ENCODE measurements at regions not wholly inside any gene's neighbourhood (a gene's known extent, or its start where the extent isn't known, plus 50 kb on each side); places are given as distances from the start of the nearest gene placed in this dataset.

- no peak overlapping the region for H3K4me3 ChIP-seq
Observed at GRCh38 chr10:130432271-130432670, 296.1 kb downstream of the GLRX3 start.

DNA sequence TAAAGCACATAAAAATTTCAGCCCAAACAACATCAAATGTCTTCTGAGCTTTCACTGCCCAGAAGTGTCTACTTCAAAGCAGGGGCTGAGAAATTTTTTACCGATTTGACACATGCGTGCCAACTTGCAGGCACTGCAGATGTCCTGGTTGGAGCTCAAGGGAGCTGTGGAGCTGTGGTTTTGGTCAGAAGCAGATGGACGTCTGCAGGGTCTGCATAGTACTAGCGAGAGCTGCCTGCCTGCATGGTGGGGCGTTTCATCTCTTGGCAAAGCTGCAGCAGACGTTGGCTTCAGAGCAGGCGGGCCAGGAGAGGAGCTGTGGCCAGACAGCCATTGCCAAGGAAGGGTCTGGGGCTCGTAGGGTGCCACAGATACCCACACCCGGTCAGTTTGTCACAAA is 296.7 kb downstream of the GLRX3 start:
- no peak for TF ChIP-seq POLR2A (IDR thresholded peaks at IDR 0.05)
- TF ChIP-seq, protein P1, sequence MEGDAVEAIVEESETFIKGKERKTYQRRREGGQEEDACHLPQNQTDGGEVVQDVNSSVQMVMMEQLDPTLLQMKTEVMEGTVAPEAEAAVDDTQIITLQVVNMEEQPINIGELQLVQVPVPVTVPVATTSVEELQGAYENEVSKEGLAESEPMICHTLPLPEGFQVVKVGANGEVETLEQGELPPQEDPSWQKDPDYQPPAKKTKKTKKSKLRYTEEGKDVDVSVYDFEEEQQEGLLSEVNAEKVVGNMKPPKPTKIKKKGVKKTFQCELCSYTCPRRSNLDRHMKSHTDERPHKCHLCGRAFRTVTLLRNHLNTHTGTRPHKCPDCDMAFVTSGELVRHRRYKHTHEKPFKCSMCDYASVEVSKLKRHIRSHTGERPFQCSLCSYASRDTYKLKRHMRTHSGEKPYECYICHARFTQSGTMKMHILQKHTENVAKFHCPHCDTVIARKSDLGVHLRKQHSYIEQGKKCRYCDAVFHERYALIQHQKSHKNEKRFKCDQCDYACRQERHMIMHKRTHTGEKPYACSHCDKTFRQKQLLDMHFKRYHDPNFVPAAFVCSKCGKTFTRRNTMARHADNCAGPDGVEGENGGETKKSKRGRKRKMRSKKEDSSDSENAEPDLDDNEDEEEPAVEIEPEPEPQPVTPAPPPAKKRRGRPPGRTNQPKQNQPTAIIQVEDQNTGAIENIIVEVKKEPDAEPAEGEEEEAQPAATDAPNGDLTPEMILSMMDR (IDR thresholded peaks at IDR 0.05) = no peak
- DNase-seq = no peak
- no peaks in the 10 kb centered on the region for H3K36me3 ChIP-seq
- no peak overlapping the region for H3K27ac ChIP-seq
- no peaks in the 10 kb centered on the region for H3K27me3 ChIP-seq
- no peak overlapping the region for H3K4me3 ChIP-seq
- intact Hi-C loops (cut with DNase I; ENCODE audit: low total_unique reads) = no loop called here
- no peaks in the 10 kb centered on the region for H3K9me3 ChIP-seq
- H3K4me1 ChIP-seq = no peaks in the 10 kb centered on the region

More at GRCh38 chr10:130432271-130432670, 296.1 kb downstream of the GLRX3 start:
- Histone ChIP-seq H3K27me3 (no peaks in the 10 kb centered on the region), H3K4me1 (no peaks in the 10 kb centered on the region), H3K9me3 (no peaks in the 10 kb centered on the region), H3K36me3 (no peaks in the 10 kb centered on the region), H3K27ac (no peak overlapping the region)
- TF ChIP-seq, protein P1 (IDR thresholded peaks at IDR 0.05) = no peak
- no peak for TF ChIP-seq POLR2A (IDR thresholded peaks at IDR 0.05)
- intact Hi-C loops (cut with DNase I; ENCODE audit: low total_unique reads) = no loop called here
- no peak for DNase-seq

DNA sequence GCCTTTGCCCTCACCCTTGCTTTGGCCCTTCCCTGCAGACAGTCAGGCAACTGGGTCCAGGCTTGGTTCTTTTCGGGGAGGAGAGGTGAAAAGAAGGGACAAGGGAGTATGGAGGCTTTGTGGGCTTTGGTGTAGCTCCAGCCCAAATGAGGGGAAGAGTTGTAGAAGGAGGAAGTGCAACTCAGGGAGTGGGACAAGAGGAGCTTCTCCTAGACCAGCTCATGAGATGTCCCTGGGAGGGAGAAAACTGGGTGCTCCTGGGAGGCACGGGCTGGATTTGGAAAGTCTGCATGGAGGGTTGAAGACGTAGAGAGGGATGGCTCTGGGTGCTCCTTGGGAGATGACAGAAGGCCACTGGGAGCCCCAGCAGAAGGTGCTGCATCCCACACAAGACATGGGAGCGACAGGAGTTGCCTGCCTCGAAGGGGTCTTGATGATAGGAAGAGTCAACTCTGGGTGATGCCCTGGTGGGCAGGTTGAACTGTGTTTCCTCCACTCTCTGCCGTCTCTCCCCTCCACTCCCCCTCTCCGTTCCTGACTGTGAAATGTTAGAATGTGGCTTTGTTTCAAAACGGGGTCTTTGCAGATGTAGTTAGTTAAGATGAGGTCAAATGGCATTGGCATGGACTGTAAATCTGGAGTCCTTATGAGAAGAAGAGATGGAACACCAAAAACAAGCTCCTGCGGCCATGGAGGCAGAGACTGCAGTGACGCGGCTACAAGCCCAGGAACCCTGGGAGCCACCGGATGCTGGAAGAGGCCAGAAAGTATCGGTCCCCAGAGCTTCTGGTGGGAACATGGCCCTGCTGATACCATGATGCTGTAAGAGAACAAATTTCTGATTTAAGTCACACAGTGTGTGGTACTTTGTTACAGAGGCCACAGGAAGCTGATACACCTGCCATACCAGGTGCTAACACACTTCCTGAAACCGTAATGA is 298.5 kb downstream of the GLRX3 start:
- Histone ChIP-seq H3K27me3 (no peaks in the 10 kb centered on the region), H3K4me1 (no peaks in the 10 kb centered on the region), H3K36me3 (no peaks in the 10 kb centered on the region), H3K4me3 (no peak overlapping the region), H3K27ac (no peak overlapping the region), H3K9me3 (no peaks in the 10 kb centered on the region)
- TF ChIP-seq POLR2A (IDR thresholded peaks at IDR 0.05) = no peak
- TF ChIP-seq, protein P1 (IDR thresholded peaks at IDR 0.05) = no peak
- intact Hi-C loops (cut with DNase I; ENCODE audit: low total_unique reads) = no loop called here
- DNase-seq = no peak

- Histone ChIP-seq H3K4me1 (no peaks in the 10 kb centered on the region), H3K36me3 (no peaks in the 10 kb centered on the region), H3K27me3 (no peaks in the 10 kb centered on the region), H3K4me3 (no peak overlapping the region), H3K27ac (no peak overlapping the region), H3K9me3 (no peaks in the 10 kb centered on the region)
- no peak for TF ChIP-seq POLR2A (IDR thresholded peaks at IDR 0.05)
- TF ChIP-seq, protein P1 (IDR thresholded peaks at IDR 0.05) = no peak
- intact Hi-C loops (cut with DNase I; ENCODE audit: low total_unique reads) = no loop called here
- no peak for DNase-seq
Observed at GRCh38 chr10:130435961-130436360, 299.8 kb downstream of the GLRX3 start.

- H3K4me1 ChIP-seq = no peaks in the 10 kb centered on the region
- no peaks in the 10 kb centered on the region for H3K36me3 ChIP-seq
- H3K27me3 ChIP-seq = no peaks in the 10 kb centered on the region
- H3K27ac ChIP-seq = no peak overlapping the region
- no peak overlapping the region for H3K4me3 ChIP-seq
- intact Hi-C loops (cut with DNase I; ENCODE audit: low total_unique reads) = no loop called here
- H3K9me3 ChIP-seq = no peaks in the 10 kb centered on the region
- TF ChIP-seq POLR2A (IDR thresholded peaks at IDR 0.05) = no peak
- TF ChIP-seq, protein P1 (IDR thresholded peaks at IDR 0.05) = no peak
- DNase-seq = no peak
Observed at GRCh38 chr10:130438861-130439260, 302.7 kb downstream of the GLRX3 start.
